AG04449 (cell line): ENCODE measurements at regions not wholly inside any gene's neighbourhood (a gene's known extent, or its start where the extent isn't known, plus 50 kb on each side); places are given as distances from the start of the nearest gene placed in this dataset.

ENCODE experiments used
- CTCF ChIA-PET: fragments of 350-600 bp; formaldehyde crosslinking; extraction: SDS; loops from one replicate; lab custom pipeline; 2021; ENCODE audit warnings: antibody characterized with exemption; lab: Yijun Ruan, JAX
- POLR2A ChIA-PET: fragments of 400-600, 350-600 bp; formaldehyde crosslinking; extraction: SDS; loops from one replicate; lab custom pipeline; 2020; ENCODE audit warnings: antibody characterized with exemption, inconsistent platforms; lab: Yijun Ruan, JAX
- DNase-seq: peaks from one replicate; pipeline ENCODE4 v3.0.0-alpha.2; 2010; ENCODE audit warnings: low read depth, low spot score
- H3K4me3 ChIP-seq: 2 replicates; pipeline ENCODE4 v1.5.1; 2011; ENCODE audit warnings: low read depth, mild to moderate bottlenecking, control low read depth, low read length
- TF ChIP-seq, protein P1 (sequence below): IDR thresholded peaks from one replicate; pipeline ENCODE4 v1.5.1; 2011; ENCODE audit warnings: mild to moderate bottlenecking, moderate library complexity, low read length, control low read depth, inconsistent platforms; ENCODE audit not compliant: insufficient read depth; ENCODE audit errors: missing control alignments

DNA sequence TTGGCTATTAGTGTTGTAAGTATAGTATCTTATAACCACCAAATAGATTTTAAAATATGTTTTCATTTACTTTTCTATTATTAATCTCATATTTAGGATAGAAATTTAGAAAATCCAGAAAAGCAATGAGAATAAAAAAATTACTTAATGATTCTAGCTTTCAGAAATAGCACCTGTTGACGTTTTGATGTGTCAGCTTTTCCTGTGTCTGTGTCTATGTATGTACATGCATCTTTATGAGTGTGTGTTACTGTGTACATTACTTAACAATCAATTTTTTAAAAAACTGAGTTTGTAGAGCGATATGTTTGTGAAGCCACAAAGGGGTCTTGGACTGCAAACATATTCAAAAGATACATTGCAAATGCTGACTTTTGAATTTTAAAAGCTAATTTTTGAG, 526.9 kb downstream of the BCKDHB start:
- TF ChIP-seq, protein P1, sequence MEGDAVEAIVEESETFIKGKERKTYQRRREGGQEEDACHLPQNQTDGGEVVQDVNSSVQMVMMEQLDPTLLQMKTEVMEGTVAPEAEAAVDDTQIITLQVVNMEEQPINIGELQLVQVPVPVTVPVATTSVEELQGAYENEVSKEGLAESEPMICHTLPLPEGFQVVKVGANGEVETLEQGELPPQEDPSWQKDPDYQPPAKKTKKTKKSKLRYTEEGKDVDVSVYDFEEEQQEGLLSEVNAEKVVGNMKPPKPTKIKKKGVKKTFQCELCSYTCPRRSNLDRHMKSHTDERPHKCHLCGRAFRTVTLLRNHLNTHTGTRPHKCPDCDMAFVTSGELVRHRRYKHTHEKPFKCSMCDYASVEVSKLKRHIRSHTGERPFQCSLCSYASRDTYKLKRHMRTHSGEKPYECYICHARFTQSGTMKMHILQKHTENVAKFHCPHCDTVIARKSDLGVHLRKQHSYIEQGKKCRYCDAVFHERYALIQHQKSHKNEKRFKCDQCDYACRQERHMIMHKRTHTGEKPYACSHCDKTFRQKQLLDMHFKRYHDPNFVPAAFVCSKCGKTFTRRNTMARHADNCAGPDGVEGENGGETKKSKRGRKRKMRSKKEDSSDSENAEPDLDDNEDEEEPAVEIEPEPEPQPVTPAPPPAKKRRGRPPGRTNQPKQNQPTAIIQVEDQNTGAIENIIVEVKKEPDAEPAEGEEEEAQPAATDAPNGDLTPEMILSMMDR, result no peak
- no peak for DNase-seq
- POLR2A ChIA-PET, result no interaction called here
- CTCF ChIA-PET, result interaction anchor here (0.9 kb wide), 1 partner anchor 419 kb away, joined by 3 read pairs; no protein-coding TSS in a partner anchor
- no peak overlapping the region for H3K4me3 ChIP-seq

- ChIA-PET POLR2A (no interaction called here), CTCF (no interaction called here)
- TF ChIP-seq, protein P1, result no peak
- no peak for DNase-seq
- H3K4me3 ChIP-seq, result no peak overlapping the region
These were observed 518.9 kb downstream of the BCKDHB start for GRCh38 chr6:80625405-80625804.

GRCh38 chr6:80623066-80623815, 516.8 kb downstream of the BCKDHB start:
- no peak for DNase-seq
- H3K4me3 ChIP-seq, result no peak overlapping the region
- ChIA-PET CTCF (no interaction called here), POLR2A (no interaction called here)
- TF ChIP-seq, protein P1, result no peak

- POLR2A ChIA-PET, result no interaction called here
- CTCF ChIA-PET, result no interaction called here
- DNase-seq, result no peak
- TF ChIP-seq, protein P1, result no peak
- H3K4me3 ChIP-seq, result no peak overlapping the region
These were observed 516.2 kb downstream of the BCKDHB start for GRCh38 chr6:80622641-80623040.

DNA sequence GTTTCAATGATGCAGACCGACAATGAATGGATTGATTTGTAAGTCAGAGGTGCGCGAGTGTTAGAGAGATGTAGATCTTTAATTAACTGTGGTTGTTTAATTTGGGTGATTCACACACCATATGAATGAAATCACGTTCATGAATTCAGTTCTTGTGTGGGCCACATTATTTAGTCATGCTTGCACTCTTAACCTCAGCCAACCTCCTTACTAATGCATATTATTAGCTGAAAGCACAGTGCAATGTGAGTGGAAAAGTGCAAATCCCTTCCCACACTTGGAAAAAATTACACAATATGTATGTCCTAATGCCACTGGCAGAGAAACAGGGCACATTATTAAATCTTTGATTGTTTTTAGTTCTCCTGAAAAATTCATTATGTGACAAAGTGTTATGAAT, 512.5 kb downstream of the BCKDHB start:
- TF ChIP-seq, protein P1, result no peak
- no peak overlapping the region for H3K4me3 ChIP-seq
- ChIA-PET POLR2A (no interaction called here), CTCF (no interaction called here)
- no peak for DNase-seq

DNA sequence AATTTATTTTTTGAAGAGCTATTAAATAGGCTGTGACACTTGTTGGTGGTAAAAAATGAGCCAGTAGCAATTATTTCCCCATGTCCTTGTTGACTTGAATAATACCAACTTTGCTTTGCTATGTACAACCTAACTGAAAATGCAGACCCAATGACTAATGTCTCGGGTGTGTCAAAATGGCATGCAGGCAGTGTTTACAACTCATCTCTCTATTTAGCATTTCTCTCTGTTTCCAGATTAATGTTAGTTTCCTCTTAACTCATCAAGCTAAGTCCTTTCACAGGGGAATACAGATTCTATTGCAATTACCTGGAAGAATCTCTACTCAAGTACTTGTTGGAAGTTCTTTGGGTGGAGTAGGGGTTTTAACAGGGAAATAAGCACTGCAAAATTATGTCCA, 504.4 kb downstream of the BCKDHB start:
- peak; percentile 29 for DNase-seq
- CTCF ChIA-PET, result no interaction called here
- POLR2A ChIA-PET, result no interaction called here
- TF ChIP-seq, protein P1, result no peak
- no peak overlapping the region for H3K4me3 ChIP-seq
